ENCODE measurements at regions not wholly inside any gene's neighbourhood (a gene's known extent, or its start where the extent isn't known, plus 50 kb on each side); places are given as distances from the start of the nearest gene placed in this dataset.
"Not testable (repeated sequence)": the region's sequence is repeated elsewhere in the genome, so short reads cannot be mapped to it uniquely, and the experiment has no call there.

GRCh38 chr11:104704146-104704830 is 194.0 kb downstream of the CASP12 start:
- DNase-seq (ENCODE audit: low spot score), result no peak

- no peak for DNase-seq (ENCODE audit: low spot score)
These were observed 197.7 kb downstream of the CASP12 start for GRCh38 chr11:104700609-104701008.

GRCh38 chr11:104699981-104700380 is 198.3 kb downstream of the CASP12 start:
- no peak for DNase-seq (ENCODE audit: low spot score)

- DNase-seq (ENCODE audit: low spot score), result no peak
These were observed 203.2 kb downstream of the CASP12 start for GRCh38 chr11:104695065-104695463.

GRCh38 chr11:104694259-104695064 is 203.8 kb downstream of the CASP12 start:
- DNase-seq (ENCODE audit: low spot score), result peak; percentile 31

- no peak for DNase-seq (ENCODE audit: low spot score)
These were observed 205.5 kb downstream of the CASP12 start for GRCh38 chr11:104692751-104693150.

- peak; percentile 15 for DNase-seq (ENCODE audit: low spot score)
These were observed 207.1 kb downstream of the CASP12 start for GRCh38 chr11:104691129-104691528.

GRCh38 chr11:104690241-104690640 is 208.0 kb downstream of the CASP12 start:
- no peak for DNase-seq (ENCODE audit: low spot score)

- no peak for DNase-seq (ENCODE audit: low spot score)
These were observed 209.5 kb downstream of the CASP12 start for GRCh38 chr11:104688731-104689130.

- DNase-seq (ENCODE audit: low spot score), result no peak
These were observed 216.1 kb downstream of the CASP12 start for GRCh38 chr11:104682206-104682605.

GRCh38 chr11:104679258-104679657 is 219.0 kb downstream of the CASP12 start:
- no peak for DNase-seq (ENCODE audit: low spot score)

GRCh38 chr11:104678408-104678807 is 219.9 kb downstream of the CASP12 start:
- no peak for DNase-seq (ENCODE audit: low spot score)

GRCh38 chr11:104677069-104677468 is 221.2 kb downstream of the CASP12 start:
- not testable (repeated sequence) for DNase-seq (ENCODE audit: low spot score)

- no peak for DNase-seq (ENCODE audit: low spot score)
These were observed 225.4 kb downstream of the CASP12 start for GRCh38 chr11:104672897-104673296.

GRCh38 chr11:104668797-104669463 is 229.3 kb downstream of the CASP12 start:
- DNase-seq (ENCODE audit: low spot score), result peak; percentile 46

GRCh38 chr11:104666624-104667023 is 231.6 kb downstream of the CASP12 start:
- DNase-seq (ENCODE audit: low spot score), result no peak

- DNase-seq (ENCODE audit: low spot score), result no peak
These were observed 232.6 kb downstream of the CASP12 start for GRCh38 chr11:104665641-104666040.

- no peak for DNase-seq (ENCODE audit: low spot score)
These were observed 234.8 kb downstream of the CASP12 start for GRCh38 chr11:104663190-104664140.

- no peak for DNase-seq (ENCODE audit: low spot score)
These were observed 236.4 kb downstream of the CASP12 start for GRCh38 chr11:104661901-104662300.

GRCh38 chr11:104661471-104661870 is 236.8 kb downstream of the CASP12 start:
- DNase-seq (ENCODE audit: low spot score), result no peak

- DNase-seq (ENCODE audit: low spot score), result no peak
These were observed 240.1 kb downstream of the CASP12 start for GRCh38 chr11:104658177-104658576.

GRCh38 chr11:104657083-104657482 is 241.2 kb downstream of the CASP12 start:
- DNase-seq (ENCODE audit: low spot score), result no peak

Data from RKO (cell line).